B cell (primary cell): ENCODE measurements at regions not wholly inside any gene's neighbourhood (a gene's known extent, or its start where the extent isn't known, plus 50 kb on each side); places are given as distances from the start of the nearest gene placed in this dataset.

Experiments
- CTCF ChIP-seq: fragments of 200-600 bp; IDR thresholded peaks from one replicate; pipeline ENCODE4 v1.8.0; 2022; ENCODE audit warnings: antibody characterized with exemption, mild to moderate bottlenecking
- EZH2 ChIP-seq: IDR thresholded peaks from 2 replicates; pipeline ENCODE4 v1.6.1; 2012; ENCODE audit warnings: borderline replicate concordance, low read depth, mild to moderate bottlenecking, moderate library complexity, low read length; ENCODE audit not compliant: insufficient read depth, poor library complexity, severe bottlenecking

GRCh38 chr13:104382951-104383350, 1316.7 kb upstream of the SLC10A2 start:
- TF ChIP-seq CTCF: no peak
- no peak for TF ChIP-seq EZH2
